HG03097 (cell line): ENCODE measurements at regions not wholly inside any gene's neighbourhood (a gene's known extent, or its start where the extent isn't known, plus 50 kb on each side); places are given as distances from the start of the nearest gene placed in this dataset.

ENCODE experiments used
- ATAC-seq: cut with Tn5 transposase; IDR thresholded peaks from one replicate; pipeline ENCODE4 v1.9.1; 2021; ENCODE audit not compliant: unreplicated experiment, low FRiP score

DNA sequence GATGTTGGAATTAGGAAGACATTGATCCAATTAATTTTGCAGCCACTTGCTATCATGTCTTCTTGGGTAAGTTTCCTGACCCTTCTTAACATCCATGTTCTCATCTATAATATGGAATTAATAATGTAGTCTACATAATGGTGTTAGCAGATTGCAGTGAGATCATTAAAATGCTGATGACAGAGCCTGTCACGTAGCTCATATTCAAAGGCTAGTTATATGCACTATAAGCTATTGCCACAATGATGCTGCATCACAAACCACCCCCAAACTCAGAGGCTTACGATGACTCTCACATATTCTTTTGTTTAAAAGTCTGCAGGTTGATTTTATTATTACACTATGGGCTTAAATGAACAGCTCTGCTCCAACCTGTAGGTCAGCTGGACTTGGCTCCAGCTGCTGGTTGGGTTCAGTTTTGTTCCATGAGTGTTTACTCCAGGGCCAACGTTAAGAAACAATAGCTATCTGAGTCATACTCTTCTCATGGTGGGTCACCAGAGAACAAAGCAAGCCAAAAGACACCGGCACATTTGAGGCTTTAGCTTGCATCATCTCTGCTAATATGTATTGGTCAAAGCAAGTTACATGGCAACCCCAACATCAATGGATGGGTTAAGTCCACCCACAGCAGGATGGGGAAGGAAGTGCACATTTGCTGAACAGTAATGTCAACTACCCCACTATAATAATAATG lies 250.0 kb upstream of the SLCO3A1 start:
- no peak for ATAC-seq

DNA sequence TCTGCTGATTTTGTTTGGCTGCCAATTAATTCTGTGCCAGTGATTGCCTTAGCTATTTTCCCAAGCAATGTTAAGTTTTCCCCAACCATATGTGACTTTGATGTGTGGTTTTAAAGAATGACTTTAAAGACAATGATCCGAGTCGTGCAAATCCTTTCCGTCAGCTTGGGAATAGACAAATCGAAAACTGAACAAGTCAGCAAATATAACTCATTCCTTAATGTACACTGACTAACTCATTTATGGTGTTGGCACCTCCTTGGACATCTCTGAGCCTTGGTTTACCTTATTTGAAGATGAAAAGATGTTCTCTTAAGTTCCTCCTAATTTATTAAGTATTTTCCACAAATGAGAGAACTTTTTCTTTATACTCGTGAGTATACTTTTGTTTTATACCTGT lies 249.4 kb upstream of the SLCO3A1 start:
- ATAC-seq, result no peak

DNA sequence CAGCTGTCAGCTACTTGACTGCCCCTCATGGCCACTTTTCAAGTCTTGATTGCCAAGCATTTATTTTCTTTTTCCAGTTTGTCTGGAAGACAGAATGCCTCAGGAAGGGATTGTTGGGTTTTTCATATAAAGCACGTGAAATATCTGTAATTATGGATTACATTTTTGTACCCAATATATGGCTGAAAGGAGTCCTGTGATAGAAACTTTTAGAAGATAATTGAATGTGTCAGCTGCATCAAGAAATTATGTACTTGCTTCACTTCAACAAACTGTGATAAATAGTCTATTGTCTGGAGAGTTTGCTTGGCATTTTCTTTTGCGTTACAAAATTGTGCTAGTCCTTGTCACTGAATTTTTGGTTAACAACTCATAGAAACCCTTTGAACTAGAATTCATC lies 247.9 kb upstream of the SLCO3A1 start:
- ATAC-seq, result no peak

DNA sequence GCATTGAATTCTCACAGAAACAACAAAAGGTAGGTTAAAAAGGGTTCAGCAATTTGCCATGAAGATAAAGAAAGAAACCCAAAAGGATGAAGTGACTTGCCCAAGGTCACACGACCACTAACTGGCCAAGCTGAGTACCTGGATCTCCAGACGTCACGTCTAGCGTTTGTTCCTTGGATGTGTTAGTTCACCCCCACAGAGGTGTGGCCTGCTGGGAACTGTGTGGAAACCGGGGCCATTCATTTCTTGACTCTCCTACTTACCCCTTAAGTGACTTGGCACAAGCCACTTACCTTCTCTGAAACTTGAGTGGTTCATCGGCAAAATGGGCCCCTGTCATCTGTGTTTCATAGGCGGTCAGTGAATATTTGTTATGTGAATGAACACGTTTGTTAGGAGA lies 244.3 kb upstream of the SLCO3A1 start:
- ATAC-seq, result no peak

DNA sequence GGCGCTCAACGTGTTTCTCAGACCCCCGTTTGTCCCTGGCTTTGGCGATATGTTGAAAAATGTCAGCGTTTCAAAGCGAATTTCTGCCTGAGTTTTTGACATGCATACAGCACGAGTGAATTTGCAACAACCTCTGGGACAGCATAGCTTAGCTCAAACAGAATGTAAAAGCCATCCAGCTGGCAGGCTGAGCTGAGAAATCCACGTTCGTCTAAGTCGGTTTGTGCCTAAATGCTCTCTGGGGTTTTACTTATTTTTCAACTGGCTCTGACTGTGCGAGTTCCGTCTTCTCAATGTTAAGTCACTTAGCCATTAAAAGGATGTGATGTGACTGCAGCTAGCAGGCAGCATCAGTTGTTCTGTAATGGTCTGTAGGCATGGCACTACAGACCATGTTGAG lies 243.5 kb upstream of the SLCO3A1 start:
- ATAC-seq, result no peak

DNA sequence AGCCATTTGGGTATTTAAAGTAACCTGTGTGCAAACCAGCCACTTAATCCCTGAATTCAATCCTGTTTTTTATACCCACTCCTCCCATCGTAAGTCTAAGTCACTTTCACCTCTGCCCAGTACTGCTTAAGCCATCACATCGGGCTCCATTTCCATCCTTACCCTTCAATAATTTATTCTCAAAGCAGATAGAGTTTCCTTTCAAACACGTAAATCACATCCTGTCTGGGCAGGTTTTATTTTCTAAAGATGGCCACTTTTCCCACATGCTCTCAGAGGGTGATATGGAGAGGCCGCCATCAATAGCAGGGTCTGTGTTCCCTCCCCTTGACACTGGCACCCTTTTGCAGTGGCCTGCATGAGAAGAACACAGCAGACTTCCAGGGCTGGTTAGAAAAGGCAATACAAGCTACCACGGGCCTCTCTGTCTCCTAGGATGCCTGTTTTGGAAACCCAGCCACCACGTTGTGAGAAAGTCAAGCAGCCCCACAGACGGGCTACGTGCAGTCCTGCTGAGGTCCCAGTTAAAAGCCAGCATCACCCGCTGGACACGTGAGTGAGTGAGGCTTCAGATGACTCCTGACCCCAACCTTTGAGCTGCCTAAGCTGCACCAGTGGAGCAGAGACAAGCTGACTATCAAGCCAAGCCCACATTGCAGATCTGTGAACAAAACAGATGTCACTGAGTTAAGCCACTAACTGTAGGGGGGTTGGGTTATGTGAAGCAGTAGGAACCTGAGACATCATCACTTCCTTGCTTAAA lies 241.8 kb upstream of the SLCO3A1 start:
- no peak for ATAC-seq

DNA sequence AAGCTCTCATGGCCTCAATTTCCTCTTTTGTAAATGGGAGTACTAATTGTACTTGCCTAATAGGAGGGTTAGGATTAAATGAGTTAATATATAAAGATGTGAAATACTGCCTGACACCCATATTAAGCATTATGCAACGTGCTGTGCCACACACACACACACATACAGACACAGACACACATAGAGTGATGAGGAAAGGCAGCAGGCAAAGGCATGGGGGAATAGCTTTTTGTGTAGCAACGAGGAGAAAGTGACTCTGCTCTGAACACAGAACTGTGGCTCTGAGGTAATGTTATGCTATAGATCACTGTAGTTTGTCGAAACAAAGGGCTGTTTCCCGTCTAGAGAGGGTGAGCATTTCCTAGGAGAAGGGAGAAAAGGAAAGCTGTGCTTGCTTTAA lies 233.3 kb upstream of the SLCO3A1 start:
- no peak for ATAC-seq

DNA sequence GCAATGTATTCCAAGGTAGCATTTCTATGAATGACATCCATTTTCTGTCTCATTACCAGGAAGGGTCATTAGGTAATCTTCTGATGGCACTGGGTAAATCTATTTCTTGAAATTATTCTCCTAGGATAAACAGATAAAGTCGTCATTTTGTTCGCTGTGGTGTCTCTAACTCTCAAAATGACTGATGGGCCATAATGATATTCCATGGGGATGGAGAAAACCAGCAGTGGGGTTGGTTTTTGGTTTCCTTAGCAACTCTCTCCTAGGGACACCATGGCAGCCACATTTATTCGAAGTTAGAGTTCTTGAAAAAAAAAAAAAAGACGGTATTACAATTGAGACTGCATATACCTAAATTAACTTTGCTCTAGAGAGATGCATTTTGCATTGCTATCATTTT lies 231.3 kb upstream of the SLCO3A1 start:
- no peak for ATAC-seq

DNA sequence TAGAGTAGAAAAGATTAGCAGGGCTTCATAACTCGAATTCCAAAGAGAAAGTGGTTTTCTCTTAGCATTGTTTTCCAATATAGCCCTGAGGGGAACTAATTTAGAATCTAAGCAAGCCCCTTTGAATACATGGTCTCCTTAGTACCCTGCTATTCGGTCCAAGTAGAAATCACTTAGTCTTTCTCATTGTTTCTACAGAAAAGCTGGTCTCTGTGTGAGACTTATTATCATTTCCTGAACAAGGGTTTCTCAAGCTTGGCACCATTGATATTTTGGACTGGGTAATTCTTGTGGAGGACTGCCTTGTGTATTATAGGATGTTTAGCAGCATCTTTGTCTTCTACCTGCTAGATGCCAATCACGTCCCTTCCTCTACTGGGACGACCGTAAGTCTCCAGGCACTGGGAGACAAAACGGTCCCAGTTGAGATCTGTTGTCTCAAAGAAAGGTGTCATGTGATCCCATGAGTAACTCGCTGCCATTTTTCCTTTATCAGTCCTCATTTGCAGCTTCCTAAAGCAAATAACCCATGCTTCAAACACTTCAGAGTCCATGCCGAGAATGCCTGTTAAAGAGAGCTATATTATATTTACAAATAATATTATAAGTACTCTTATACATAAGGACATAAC lies 230.7 kb upstream of the SLCO3A1 start:
- no peak for ATAC-seq

DNA sequence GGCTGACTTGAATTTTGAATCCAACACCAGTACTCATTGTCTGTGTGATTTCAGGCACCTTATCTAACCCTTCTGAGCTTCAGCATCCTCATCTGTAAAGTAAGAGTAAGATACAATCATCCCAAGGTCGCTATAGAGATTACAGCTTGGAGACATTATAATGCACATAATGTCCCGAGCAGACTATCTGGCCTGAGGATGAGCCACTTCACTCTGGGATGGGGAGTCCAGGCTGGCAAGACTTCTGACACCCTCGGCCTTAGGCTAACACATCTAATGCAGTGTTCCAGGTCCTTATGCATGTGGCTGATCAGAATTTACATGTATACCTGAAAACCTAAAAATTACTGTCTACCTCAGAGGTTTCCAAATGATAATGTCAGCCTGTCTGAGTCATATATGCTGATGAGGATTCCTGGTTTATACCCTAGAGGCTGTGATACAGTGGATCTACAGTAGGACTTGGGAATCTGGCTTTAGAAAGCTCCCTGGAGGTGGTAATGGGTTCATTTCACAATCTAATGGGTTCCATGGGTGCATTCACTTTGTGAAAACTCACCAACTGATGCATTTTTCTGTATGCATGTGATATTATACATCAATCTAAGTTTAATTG lies 229.0 kb upstream of the SLCO3A1 start:
- ATAC-seq, result no peak

DNA sequence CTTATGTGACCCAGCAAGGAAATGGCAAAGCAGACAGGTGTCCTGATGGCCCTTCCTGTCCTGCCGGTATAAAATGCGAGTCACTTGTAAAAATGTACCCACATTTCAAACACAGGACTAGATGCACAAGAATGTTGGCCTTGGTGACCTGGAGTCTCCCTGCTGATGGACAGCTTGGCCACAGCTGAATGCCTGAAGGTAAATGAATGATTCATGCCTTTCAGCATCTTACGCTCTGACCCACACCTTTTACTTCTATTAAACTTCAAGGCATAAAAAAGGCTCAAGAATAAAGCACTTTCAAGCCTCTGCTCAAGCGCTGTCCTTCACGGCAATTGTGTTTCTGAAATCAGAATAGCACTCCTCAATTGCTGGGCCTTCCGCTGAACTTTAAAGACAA lies 228.0 kb upstream of the SLCO3A1 start:
- no peak for ATAC-seq

DNA sequence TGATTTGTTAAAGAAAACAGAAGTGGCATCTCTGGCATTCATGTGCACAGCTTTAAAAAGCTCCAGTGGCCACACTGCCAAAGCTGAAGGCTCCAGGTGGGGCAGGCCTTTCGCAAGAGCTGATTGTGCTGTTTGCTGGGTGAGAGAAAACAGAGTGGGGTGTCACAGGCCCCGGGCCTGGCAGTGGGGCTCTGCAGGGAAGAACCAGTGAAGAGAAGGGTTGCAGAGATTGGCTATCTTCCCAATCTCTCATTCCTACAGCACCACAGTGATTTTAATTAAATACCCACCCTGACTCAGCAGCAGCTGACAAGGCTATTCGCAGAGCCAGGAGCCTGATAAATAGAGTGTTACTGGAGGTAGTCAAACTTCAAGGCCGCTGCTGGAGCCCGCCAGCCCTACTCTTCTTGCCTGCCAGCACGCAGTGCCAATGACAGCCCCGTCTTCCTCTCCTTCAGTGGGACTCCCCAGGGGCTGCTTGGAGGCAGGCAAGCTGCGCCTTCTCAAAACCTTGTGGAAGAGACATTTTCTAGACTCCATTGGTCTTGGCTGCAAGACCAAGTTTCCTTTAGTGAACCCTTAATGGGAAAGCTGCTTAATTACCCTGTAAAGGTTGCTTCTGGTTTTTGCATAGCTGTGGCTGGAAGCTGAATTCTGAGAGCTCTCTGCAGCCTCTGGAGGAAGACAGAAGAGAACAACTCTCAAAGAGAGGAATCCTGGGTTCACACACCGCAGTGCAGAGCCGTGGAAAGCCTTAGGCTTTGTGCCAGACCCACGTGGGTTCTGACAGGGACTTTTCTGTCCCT lies 225.8 kb upstream of the SLCO3A1 start:
- ATAC-seq, result no peak

DNA sequence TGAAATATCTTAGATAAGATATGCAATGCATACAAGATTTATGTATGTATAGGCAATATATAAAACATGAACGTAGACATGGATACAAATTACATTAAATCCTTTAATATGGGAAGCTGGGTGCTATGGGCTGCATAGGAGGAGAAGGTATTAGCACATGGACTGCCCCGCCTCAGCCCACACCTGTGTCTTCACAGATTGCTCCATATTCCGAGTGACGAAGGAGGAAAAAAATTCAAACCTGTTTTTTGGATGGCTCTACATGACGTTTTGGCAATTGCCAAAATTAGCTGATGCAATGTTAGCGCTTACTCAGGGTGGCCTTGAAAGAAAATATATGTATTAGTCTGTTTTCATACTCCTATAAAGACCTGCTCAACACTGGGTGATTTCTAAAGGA lies 223.4 kb upstream of the SLCO3A1 start:
- no peak for ATAC-seq

DNA sequence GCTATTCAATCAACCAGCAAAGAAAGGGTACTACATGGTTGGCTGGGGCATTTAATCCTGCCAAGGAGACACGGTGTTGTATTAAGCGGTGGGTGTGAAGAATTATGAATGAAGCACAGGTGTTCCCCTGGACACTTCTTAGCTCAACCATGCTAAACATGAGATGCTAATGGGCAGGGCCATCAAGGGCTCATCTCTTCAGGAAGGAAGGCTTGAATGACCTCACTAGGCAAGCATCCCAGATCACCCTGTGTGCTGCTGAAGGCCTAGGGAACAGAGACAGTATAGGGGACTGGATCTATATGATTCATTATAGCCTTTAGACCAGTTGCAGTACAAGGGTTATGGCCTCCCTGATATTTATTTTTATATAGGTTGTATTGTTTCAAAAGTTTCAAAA lies 221.3 kb upstream of the SLCO3A1 start:
- ATAC-seq, result no peak

DNA sequence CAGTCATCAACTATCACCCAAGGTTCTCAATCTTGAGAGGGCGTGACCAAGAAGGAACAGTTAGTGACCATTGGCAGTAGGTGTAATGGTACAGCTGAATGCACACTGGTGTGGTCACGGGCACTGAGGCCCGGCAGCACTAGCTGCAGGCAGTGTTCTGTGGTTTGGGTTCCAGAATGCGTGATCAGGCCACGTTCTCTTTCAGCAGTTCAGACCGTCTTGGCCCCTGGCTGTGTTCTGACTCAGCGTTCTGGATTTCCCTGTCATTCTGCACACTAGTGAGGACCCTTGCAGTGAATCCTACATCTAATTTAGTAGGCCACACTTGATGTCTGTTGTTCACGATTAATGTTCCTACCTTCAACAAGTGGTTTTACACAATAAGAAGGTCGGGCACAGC lies 220.5 kb upstream of the SLCO3A1 start:
- no peak for ATAC-seq

DNA sequence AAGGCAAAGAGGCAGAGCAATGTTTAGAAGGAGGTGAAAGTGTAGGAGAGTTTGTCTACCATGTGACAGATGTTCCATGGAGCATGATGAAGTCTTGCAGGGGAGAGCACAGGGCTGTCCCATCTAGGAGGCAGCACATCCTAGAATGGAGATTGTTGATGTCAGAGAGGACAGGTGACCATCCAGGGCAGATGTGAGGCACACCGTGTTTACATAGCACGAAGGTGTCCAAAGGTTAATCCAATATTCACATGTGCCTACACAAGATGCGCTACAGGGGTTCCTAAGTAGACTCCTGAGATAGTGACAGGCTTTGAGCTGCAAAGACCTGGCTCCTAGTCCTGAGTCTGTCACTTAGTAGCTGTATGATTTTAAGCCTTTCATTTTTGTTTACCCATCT lies 219.3 kb upstream of the SLCO3A1 start:
- no peak for ATAC-seq

DNA sequence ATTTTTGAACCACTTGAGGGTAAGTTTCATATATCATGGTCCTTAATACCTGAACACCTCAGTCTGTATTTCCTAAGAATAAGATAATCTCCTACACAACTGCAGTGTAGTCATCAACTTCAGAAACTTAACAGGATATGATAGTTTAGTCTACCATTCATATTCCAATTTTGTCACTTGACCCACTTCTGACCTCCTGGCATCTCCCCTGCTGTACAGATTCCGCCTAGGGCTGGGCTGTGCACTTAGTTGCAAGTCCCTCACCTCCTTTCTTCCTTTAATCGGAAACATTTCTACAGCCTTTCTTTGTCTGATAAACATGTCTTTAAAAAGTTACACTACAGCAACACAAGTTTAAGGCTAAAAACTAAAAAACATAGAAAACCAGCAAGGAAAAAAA lies 218.4 kb upstream of the SLCO3A1 start:
- ATAC-seq, result no peak

DNA sequence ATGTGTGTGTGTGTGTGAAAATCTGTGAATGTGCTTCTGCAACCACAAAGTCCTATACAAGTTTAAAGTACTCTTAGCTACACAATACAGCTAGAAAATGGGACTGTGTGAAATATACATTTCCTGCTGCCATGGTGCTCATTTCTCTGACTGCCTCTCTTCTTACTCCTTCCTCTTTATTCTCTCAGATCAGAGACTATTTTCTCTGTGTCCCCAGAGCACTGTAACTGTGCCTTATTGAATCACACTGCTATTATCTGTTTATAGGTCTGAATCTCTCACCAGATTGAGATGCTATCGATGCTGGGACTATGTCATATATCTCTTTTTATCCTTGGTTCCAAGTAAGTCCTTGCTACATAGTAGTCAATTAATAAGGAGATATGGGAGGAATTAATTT lies 217.9 kb upstream of the SLCO3A1 start:
- no peak for ATAC-seq

DNA sequence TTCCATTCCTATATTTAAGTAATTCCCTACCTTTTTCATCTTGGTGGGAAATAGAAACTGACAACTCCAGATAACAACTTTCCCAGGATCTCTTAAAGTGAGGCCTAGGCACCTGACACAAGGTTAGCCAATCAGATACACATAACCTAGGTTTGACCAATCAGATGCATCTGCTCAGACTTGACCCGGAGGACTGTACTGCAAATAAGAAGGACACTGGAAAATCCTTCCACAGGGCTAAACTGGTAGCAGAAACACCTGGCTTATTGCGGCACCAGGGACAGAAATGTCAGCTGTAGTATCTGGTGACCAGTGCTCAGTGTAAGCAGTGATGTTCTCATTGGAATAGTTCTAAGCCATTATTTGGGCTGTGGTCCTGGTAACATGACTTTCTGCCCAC lies 204.5 kb upstream of the SLCO3A1 start:
- no peak for ATAC-seq

DNA sequence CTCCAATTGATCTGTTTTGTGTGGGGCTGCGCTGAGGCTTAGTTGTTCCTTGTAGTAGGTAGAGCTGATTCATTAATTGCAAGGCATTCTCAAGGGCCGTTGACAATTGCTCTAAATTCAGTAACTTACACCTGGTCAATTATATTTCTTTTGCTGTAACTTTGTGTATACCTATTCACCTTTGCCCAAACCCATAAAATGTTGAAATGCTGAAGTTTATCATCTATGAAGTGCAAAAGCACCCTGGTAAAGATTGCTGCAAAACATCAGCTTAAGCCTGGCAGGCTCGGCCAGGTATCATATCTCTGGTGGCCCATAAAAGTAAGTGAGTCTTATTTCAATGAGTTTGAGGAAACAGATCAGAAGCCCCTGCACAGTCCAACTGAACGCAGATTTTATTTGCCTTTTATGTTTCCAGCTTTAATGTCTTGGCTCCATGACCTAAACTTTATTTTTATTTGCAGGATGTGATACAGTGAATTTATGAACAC lies 203.6 kb upstream of the SLCO3A1 start:
- no peak for ATAC-seq

DNA sequence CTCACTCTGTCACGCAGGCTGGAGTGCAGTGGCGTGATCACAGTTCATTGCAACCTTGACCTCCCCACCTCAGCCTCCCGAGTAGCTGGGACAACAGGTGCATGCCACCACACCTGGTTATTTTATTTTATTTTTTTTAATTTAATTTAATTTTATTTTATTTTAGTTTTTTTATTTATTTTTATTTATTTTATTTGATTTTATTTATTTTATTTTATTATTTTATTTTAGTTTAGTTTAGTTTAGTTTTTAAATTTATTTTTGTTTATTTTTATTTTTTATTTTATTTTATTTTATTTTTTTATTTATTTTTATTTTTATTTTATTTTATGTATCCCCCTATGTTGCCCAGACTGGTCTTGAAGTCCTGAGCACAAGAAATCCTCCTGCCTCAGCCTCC lies 202.3 kb upstream of the SLCO3A1 start:
- no peak for ATAC-seq
